ENCODE measurements at regions not wholly inside any gene's neighbourhood (a gene's known extent, or its start where the extent isn't known, plus 50 kb on each side); places are given as distances from the start of the nearest gene placed in this dataset.

DNA sequence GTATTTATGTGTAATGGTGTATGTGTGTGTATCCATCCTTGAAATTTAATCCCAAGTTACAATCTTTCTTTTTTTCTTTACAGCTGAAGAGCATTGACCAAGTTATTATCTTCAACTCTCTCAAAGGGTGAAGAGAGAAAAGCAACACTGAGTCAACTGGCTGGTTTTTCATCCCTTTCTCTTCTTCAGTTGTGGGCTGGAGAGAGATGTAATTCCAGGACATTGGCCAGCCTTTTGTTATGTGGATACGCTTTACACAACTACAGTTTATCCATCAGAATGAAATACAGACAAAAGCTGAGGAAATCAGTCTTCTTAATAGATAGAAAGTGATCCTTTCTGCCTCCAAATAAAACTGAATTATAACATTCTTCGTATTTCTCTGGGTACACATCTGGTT is 357.0 kb upstream of the NCAM2 start:
- TF ChIP-seq POLR2A (IDR thresholded peaks at IDR 0.05; ENCODE audit: low read length) (no peak), GATA1 (IDR thresholded peaks at IDR 0.05; ENCODE audit: low read depth, low read length) (no peak)
